DND-41 (cell line): ENCODE measurements at regions not wholly inside any gene's neighbourhood (a gene's known extent, or its start where the extent isn't known, plus 50 kb on each side); places are given as distances from the start of the nearest gene placed in this dataset.

Source experiments
- ATAC-seq: fragments of 200-7000 bp; cut with Tn5 transposase; 3 replicates; pipeline ENCODE4 v1.9.1; 2021; ENCODE audit warnings: low read depth; ENCODE audit not compliant: insufficient read depth
- DNase-seq: peaks from one replicate; pipeline ENCODE4 v3.0.0-alpha.2; 2020
- H2AFZ ChIP-seq: 2 replicates; pipeline ENCODE4 v1.6.0; 2012; ENCODE audit warnings: low read depth, low read length
- H3K27ac ChIP-seq: 2 replicates; pipeline ENCODE4 v1.5.1; 2012; ENCODE audit warnings: low read length, inconsistent platforms
- H3K27me3 ChIP-seq: fragments of 200-600 bp; sonication (generic); 2 replicates; pipeline ENCODE4 v1.6.0; 2012; ENCODE audit warnings: low read length, mild to moderate bottlenecking, inconsistent platforms; ENCODE audit not compliant: insufficient read depth, poor library complexity
- H3K36me3 ChIP-seq: 2 replicates; pipeline ENCODE4 v1.5.1; 2012; ENCODE audit warnings: low read length, inconsistent platforms; ENCODE audit not compliant: insufficient read depth
- H3K4me1 ChIP-seq: 2 replicates; pipeline ENCODE4 v1.5.1; 2012; ENCODE audit warnings: mild to moderate bottlenecking, low read length; ENCODE audit not compliant: insufficient read depth
- H3K4me2 ChIP-seq: 2 replicates; pipeline ENCODE4 v1.6.0; 2012; ENCODE audit warnings: mild to moderate bottlenecking, moderate library complexity, low read length, inconsistent platforms; ENCODE audit not compliant: insufficient read depth
- H3K4me3 ChIP-seq, 2 experiments: fragments of 200-600 bp in 1 of 2; shearing (Covaris generic) in 1 of 2; 2 replicates each; pipeline ENCODE4 v1.5.1; 2012 to 2016; ENCODE audit warnings: inconsistent platforms in 2 of 2, low read length in 2 of 2, mild to moderate bottlenecking in 2 of 2, low read depth in 1 of 2, moderate library complexity in 1 of 2
- H3K79me2 ChIP-seq: 2 replicates; pipeline ENCODE4 v1.6.0; 2012; ENCODE audit warnings: low read length, inconsistent platforms; ENCODE audit not compliant: insufficient read depth
- H3K9ac ChIP-seq: 2 replicates; pipeline ENCODE4 v1.6.0; 2012; ENCODE audit warnings: low read depth, mild to moderate bottlenecking, inconsistent platforms, low read length, moderate library complexity
- H3K9me3 ChIP-seq: 2 replicates; pipeline ENCODE4 v1.5.1; 2012; ENCODE audit warnings: low read length, moderate library complexity, mild to moderate bottlenecking, inconsistent platforms; ENCODE audit not compliant: insufficient read depth, severe bottlenecking
- H4K20me1 ChIP-seq: 2 replicates; pipeline ENCODE4 v1.6.0; 2012; ENCODE audit warnings: low read length; ENCODE audit not compliant: insufficient read depth
- CTCF ChIP-seq: IDR thresholded peaks from 2 replicates; pipeline ENCODE4 v1.5.1; 2012; ENCODE audit warnings: borderline replicate concordance, low read length, moderate library complexity, mild to moderate bottlenecking; ENCODE audit not compliant: poor library complexity, severe bottlenecking; ENCODE audit errors: extremely low read depth
- EZH2 ChIP-seq: IDR thresholded peaks from 3 replicates; pipeline ENCODE4 v1.6.1; 2012; ENCODE audit warnings: borderline replicate concordance, low read depth, mild to moderate bottlenecking, moderate library complexity, low read length, inconsistent platforms; ENCODE audit not compliant: severe bottlenecking

GRCh38 chr2:142308744-142309143, 177.9 kb upstream of the LRP1B start:
- H3K9ac ChIP-seq: no peak overlapping the region
- H3K36me3 ChIP-seq: no peaks in the 10 kb centered on the region
- no peak overlapping the region for H2AFZ ChIP-seq
- no peaks in the 10 kb centered on the region for H4K20me1 ChIP-seq
- H3K4me3 ChIP-seq: no peak overlapping the region
- DNase-seq: no peak
- H3K4me2 ChIP-seq: no peak overlapping the region
- no peak overlapping the region for H3K27ac ChIP-seq
- no peaks in the 10 kb centered on the region for H3K79me2 ChIP-seq
- H3K27me3 ChIP-seq: no peaks in the 10 kb centered on the region
- no peaks in the 10 kb centered on the region for H3K4me1 ChIP-seq
- ATAC-seq: no peak
- TF ChIP-seq CTCF (no peak), EZH2 (no peak)
- peaks cover 13% of the 10 kb centered on the region for H3K9me3 ChIP-seq

- no peak overlapping the region for H2AFZ ChIP-seq
- no peak for DNase-seq
- no peak for TF ChIP-seq CTCF
- TF ChIP-seq EZH2: no peak
- no peak overlapping the region for H3K27ac ChIP-seq
- H3K9ac ChIP-seq: no peak overlapping the region
- H3K4me2 ChIP-seq: no peak overlapping the region
- H3K9me3 ChIP-seq: peaks cover 13% of the 10 kb centered on the region
- H3K79me2 ChIP-seq: no peaks in the 10 kb centered on the region
- no peaks in the 10 kb centered on the region for H3K27me3 ChIP-seq
- H3K36me3 ChIP-seq: no peaks in the 10 kb centered on the region
- H4K20me1 ChIP-seq: no peaks in the 10 kb centered on the region
- H3K4me3 ChIP-seq: no peak overlapping the region
- H3K4me1 ChIP-seq: no peaks in the 10 kb centered on the region
- no peak for ATAC-seq
Observed at GRCh38 chr2:142307616-142308115, 176.8 kb upstream of the LRP1B start.

- no peak for TF ChIP-seq CTCF
- TF ChIP-seq EZH2: no peak
- ATAC-seq: no peak
Observed at GRCh38 chr2:142307086-142307485, 176.3 kb upstream of the LRP1B start.

GRCh38 chr2:142306131-142306530, 175.3 kb upstream of the LRP1B start:
- H4K20me1 ChIP-seq: no peaks in the 10 kb centered on the region
- H3K9me3 ChIP-seq: peaks cover 10% of the 10 kb centered on the region
- no peaks in the 10 kb centered on the region for H3K4me1 ChIP-seq
- no peak for DNase-seq
- no peak for TF ChIP-seq CTCF
- no peak for TF ChIP-seq EZH2
- no peaks in the 10 kb centered on the region for H3K36me3 ChIP-seq
- H3K9ac ChIP-seq: no peak overlapping the region
- no peak overlapping the region for H3K4me3 ChIP-seq
- no peak overlapping the region for H3K4me2 ChIP-seq
- H3K27ac ChIP-seq: no peak overlapping the region
- H2AFZ ChIP-seq: no peak overlapping the region
- H3K79me2 ChIP-seq: no peaks in the 10 kb centered on the region
- no peaks in the 10 kb centered on the region for H3K27me3 ChIP-seq
- no peak for ATAC-seq

More at GRCh38 chr2:142307086-142307485, 176.3 kb upstream of the LRP1B start:
- H3K9me3 ChIP-seq: peaks cover 11% of the 10 kb centered on the region
- H3K79me2 ChIP-seq: no peaks in the 10 kb centered on the region
- H4K20me1 ChIP-seq: no peaks in the 10 kb centered on the region
- H3K36me3 ChIP-seq: no peaks in the 10 kb centered on the region
- no peaks in the 10 kb centered on the region for H3K4me1 ChIP-seq
- no peak for DNase-seq
- H3K27me3 ChIP-seq: no peaks in the 10 kb centered on the region
- H2AFZ ChIP-seq: no peak overlapping the region
- no peak overlapping the region for H3K9ac ChIP-seq
- H3K4me2 ChIP-seq: no peak overlapping the region
- no peak overlapping the region for H3K27ac ChIP-seq
- no peak overlapping the region for H3K4me3 ChIP-seq
